Mesendoderm (in vitro differentiated cells): ENCODE measurements at regions not wholly inside any gene's neighbourhood (a gene's known extent, or its start where the extent isn't known, plus 50 kb on each side); places are given as distances from the start of the nearest gene placed in this dataset.
"Not testable (repeated sequence)": the region's sequence is repeated elsewhere in the genome, so short reads cannot be mapped to it uniquely, and the experiment has no call there.

ENCODE experiments used
- DNase-seq: peaks from one replicate; pipeline ENCODE4 v3.0.0; 2013
- H2AK5ac ChIP-seq: 2 replicates; pipeline ENCODE4 v1.6.1; 2013; ENCODE audit warnings: low read length, inconsistent platforms
- H2BK120ac ChIP-seq: 2 replicates; pipeline ENCODE4 v1.6.1; 2013; ENCODE audit warnings: low read depth, mild to moderate bottlenecking, low read length, moderate library complexity, mixed read lengths
- H2BK15ac ChIP-seq: replicated peaks from 2 replicates; pipeline ENCODE4 v1.6.1; 2013; ENCODE audit warnings: low read depth, mild to moderate bottlenecking, moderate library complexity
- H2BK5ac ChIP-seq: 2 replicates; pipeline ENCODE4 v1.6.1; 2013; ENCODE audit warnings: low read length, inconsistent platforms
- H3K18ac ChIP-seq: 2 replicates; pipeline ENCODE4 v1.6.1; 2013; ENCODE audit warnings: mild to moderate bottlenecking, low read length, mixed read lengths
- H3K23ac ChIP-seq: one replicate; pipeline ENCODE4 v1.6.1; 2013; ENCODE audit warnings: low read length
- H3K27ac ChIP-seq: 2 replicates; pipeline ENCODE4 v1.5.1; 2013; ENCODE audit warnings: low read depth, mild to moderate bottlenecking, inconsistent platforms, low read length, moderate library complexity
- H3K27me3 ChIP-seq: 2 replicates; pipeline ENCODE4 v1.6.1; 2013; ENCODE audit warnings: low read length, control low read depth, mild to moderate bottlenecking, inconsistent platforms; ENCODE audit not compliant: insufficient read depth, poor library complexity
- H3K36me3 ChIP-seq: 2 replicates; pipeline ENCODE4 v1.6.1; 2013; ENCODE audit warnings: low read length, inconsistent platforms; ENCODE audit not compliant: control insufficient read depth, insufficient read depth
- H3K4ac ChIP-seq: one replicate; pipeline ENCODE4 v1.6.1; 2013; ENCODE audit warnings: low read depth, mild to moderate bottlenecking, low read length, moderate library complexity
- H3K4me1 ChIP-seq: 2 replicates; pipeline ENCODE4 v1.6.1; 2013; ENCODE audit warnings: low read depth, low read length, inconsistent platforms; ENCODE audit not compliant: control insufficient read depth
- H3K4me2 ChIP-seq: 2 replicates; pipeline ENCODE4 v1.6.1; 2013; ENCODE audit warnings: low read length
- H3K4me3 ChIP-seq: 2 replicates; pipeline ENCODE4 v1.5.1; 2013; ENCODE audit warnings: mild to moderate bottlenecking, low read length
- H3K56ac ChIP-seq: one replicate; pipeline ENCODE4 v1.6.1; 2013; ENCODE audit warnings: low read length
- H3K79me1 ChIP-seq: 2 replicates; pipeline ENCODE4 v1.6.1; 2013; ENCODE audit warnings: low read length, inconsistent platforms
- H3K79me2 ChIP-seq: 2 replicates; pipeline ENCODE4 v1.6.1; 2013; ENCODE audit warnings: mild to moderate bottlenecking, low read length; ENCODE audit not compliant: control insufficient read depth, insufficient read depth
- H3K9ac ChIP-seq: 2 replicates; pipeline ENCODE4 v1.6.1; 2013; ENCODE audit warnings: low read length, inconsistent platforms
- H4K5ac ChIP-seq: one replicate; pipeline ENCODE4 v1.6.1; 2013; ENCODE audit warnings: low read length
- H4K8ac ChIP-seq: one replicate; pipeline ENCODE4 v1.6.1; 2013; ENCODE audit warnings: low read depth, mild to moderate bottlenecking, control low read depth, low read length, moderate library complexity
- WGBS: extraction: QIAGEN DNeasy Blood & Tissue Kit; methylation state at CpG from one replicate; pipeline ENCODE4 v1.1.7; 2013; ENCODE audit warnings: low lambda C conversion rate, missing lambda C conversion rate; ENCODE audit not compliant: insufficient coverage; ENCODE audit errors: extremely low coverage; 5-methylcytosine and 5-hydroxymethylcytosine counted together

DNA sequence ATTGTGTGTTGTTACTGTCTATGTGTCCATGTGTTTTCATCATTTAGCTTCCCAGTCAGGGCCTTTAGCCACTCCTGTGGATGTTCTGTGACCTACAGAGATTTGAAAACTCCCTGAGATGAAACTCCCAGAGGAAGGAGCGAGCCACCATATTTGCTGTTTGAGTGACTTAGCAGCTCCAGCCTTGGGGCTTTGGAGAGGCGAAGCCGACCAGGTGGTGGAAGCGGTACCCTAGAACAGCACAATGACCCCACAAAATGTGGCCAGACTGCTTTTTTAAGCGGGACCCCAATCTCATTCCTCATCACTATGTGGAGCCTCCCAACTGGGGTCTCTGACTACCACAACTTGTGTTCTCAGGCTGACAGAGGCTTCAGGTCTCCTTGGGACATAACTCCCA is 323.9 kb upstream of the KCND2 start:
- DNase-seq, result no peak
- Histone ChIP-seq H2BK120ac (no peak overlapping the region), H3K4me3 (no peak overlapping the region), H3K79me1 (no peaks in the 10 kb centered on the region), H3K23ac (no peak overlapping the region), H3K4me2 (no peak overlapping the region), H3K18ac (no peak overlapping the region), H4K8ac (no peak overlapping the region), H2BK15ac (no peak overlapping the region), H3K9ac (no peak overlapping the region), H3K27me3 (no peaks in the 10 kb centered on the region), H3K4ac (no peak overlapping the region), H3K56ac (no peak overlapping the region), H3K27ac (no peak overlapping the region), H3K79me2 (no peaks in the 10 kb centered on the region), H2AK5ac (no peak overlapping the region), H3K36me3 (no peaks in the 10 kb centered on the region), H4K5ac (no peak overlapping the region), H3K4me1 (no peaks in the 10 kb centered on the region), H2BK5ac (no peak overlapping the region)
- no CpG with 5 or more reads among the region's 5 CpGs for WGBS

DNA sequence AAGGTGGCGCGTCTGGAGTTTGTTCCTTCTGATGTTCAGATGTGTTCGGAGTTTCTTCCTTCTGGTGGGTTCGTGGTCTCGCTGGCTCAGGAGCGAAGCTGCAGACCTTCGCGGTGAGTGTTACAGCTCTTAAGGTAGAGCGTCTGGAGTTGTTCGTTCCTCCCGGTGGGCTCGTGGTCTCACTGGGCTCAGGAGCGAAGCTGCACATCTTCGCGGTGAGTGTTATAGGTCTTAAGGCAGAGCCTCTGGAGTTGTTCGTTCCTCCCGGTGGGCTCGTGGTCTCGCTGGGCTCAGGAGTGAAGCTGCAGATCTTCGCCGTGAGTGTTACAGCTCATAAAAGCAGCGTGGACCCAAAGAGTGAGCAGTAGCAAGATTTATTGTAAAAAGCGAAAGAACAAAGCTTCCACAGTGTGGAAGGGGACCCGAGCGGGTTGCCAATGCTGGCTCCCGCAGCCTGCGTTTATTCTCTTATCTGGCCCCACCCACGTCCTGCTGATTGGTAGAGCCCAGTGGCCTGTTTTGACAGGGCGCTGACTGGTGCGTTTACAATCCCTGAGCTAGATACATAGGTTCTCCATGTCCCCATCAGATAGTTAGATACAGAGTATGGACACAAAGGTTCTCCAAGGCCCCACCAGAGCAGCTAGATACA is 322.5 kb upstream of the KCND2 start:
- not testable (repeated sequence) for H4K5ac ChIP-seq, H3K18ac ChIP-seq, H2BK5ac ChIP-seq, H3K56ac ChIP-seq, H3K4me3 ChIP-seq, H3K27ac ChIP-seq, H3K79me1 ChIP-seq, H2AK5ac ChIP-seq, H3K9ac ChIP-seq, H3K4me2 ChIP-seq, H2BK120ac ChIP-seq, H3K23ac ChIP-seq, H3K36me3 ChIP-seq, H3K4me1 ChIP-seq, H3K79me2 ChIP-seq, H3K4ac ChIP-seq, H4K8ac ChIP-seq, H3K27me3 ChIP-seq, H2BK15ac ChIP-seq, DNase-seq
- WGBS, result no CpG with 5 or more reads among the region's 30 CpGs

DNA sequence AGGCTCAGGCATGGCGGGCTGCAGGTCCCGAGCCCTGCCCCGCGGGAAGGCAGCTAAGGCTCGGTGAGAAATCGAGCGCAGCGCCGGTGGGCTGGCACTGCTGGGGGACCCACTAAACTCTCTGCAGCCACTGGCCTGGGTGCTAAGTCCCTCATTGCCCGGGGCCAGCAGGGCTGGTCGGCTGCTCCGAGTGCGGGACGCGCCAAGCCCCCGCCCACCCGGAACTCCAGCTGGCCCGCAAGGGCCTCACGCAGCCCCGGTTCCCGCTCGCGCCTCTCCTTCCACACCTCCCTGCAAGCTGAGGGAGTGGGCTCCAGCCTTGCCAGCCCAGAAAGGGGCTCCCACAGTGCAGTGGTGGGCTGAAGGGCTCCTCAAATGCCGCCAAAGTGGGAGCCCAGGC is 321.4 kb upstream of the KCND2 start:
- not testable (repeated sequence) for H4K8ac ChIP-seq, H3K79me2 ChIP-seq, DNase-seq

DNA sequence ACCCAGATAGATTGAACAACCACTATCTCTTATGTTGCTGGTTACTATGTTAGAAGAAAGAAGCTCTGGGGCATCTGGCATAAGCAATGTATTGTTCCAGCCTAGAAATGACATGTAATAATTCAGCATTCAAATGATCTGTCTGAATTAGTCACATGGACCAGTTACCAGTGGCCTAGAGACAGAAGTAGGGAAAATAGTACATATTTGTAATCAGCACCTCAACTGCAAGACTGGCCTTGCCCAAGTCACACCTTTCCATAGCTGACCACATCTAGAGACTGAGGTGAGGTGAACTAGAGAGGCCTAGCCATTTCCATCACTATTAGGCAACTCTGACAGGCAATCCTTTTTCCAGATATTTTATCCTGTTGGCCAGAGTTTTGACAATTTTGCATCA is 315.6 kb upstream of the KCND2 start:
- Histone ChIP-seq H3K27ac (no peak overlapping the region), H3K79me2 (no peaks in the 10 kb centered on the region), H3K36me3 (no peaks in the 10 kb centered on the region), H4K5ac (no peak overlapping the region), H2BK120ac (no peak overlapping the region), H3K4me2 (no peak overlapping the region), H3K23ac (no peak overlapping the region), H3K79me1 (no peaks in the 10 kb centered on the region), H4K8ac (no peak overlapping the region), H3K9ac (no peak overlapping the region), H2BK15ac (no peak overlapping the region), H3K27me3 (no peaks in the 10 kb centered on the region), H2AK5ac (no peak overlapping the region), H3K4me3 (no peak overlapping the region), H3K4me1 (no peaks in the 10 kb centered on the region), H3K18ac (no peak overlapping the region), H3K56ac (no peak overlapping the region), H3K4ac (no peak overlapping the region), H2BK5ac (no peak overlapping the region)
- DNase-seq, result no peak

More for the DNA sequence above, 321.4 kb upstream of the KCND2 start:
- H3K23ac ChIP-seq, H2BK15ac ChIP-seq, H2BK5ac ChIP-seq, H3K4me2 ChIP-seq, H2BK120ac ChIP-seq, H3K27ac ChIP-seq, H4K5ac ChIP-seq, H3K79me1 ChIP-seq, H3K4me3 ChIP-seq, H3K18ac ChIP-seq, H3K27me3 ChIP-seq, H3K56ac ChIP-seq, H2AK5ac ChIP-seq, H3K4me1 ChIP-seq, H3K4ac ChIP-seq, H3K9ac ChIP-seq, H3K36me3 ChIP-seq: not testable (repeated sequence)
- WGBS, result no CpG with 5 or more reads among the region's 24 CpGs

DNA sequence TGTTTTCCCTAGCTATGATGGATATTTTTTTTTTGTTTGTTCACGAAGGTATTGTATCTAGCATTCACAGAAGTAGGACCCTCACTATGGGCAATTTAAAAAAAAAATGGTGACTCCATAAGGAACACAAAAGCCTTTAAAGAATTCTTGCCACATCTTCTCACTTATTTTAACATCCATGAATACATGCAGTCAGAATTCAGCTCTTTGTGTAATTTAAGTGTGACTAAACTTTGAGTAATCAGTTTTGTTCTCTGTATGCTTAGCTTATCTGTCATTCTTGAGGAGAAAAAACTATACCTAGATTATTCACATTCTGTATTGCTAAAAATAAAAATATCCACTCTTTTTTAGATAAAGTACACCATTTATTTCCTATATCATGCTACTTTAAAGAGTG is 313.2 kb upstream of the KCND2 start:
- Histone ChIP-seq H3K4ac (no peak overlapping the region), H3K18ac (no peak overlapping the region), H2BK120ac (no peak overlapping the region), H3K36me3 (no peaks in the 10 kb centered on the region), H3K4me3 (no peak overlapping the region), H3K79me1 (no peaks in the 10 kb centered on the region), H3K4me2 (no peak overlapping the region), H3K23ac (no peak overlapping the region), H4K8ac (no peak overlapping the region), H2BK5ac (no peak overlapping the region), H3K9ac (no peak overlapping the region), H3K27ac (no peak overlapping the region), H3K56ac (no peak overlapping the region), H3K79me2 (no peaks in the 10 kb centered on the region), H2BK15ac (no peak overlapping the region), H3K4me1 (no peaks in the 10 kb centered on the region), H2AK5ac (no peak overlapping the region), H4K5ac (no peak overlapping the region), H3K27me3 (no peaks in the 10 kb centered on the region)
- no CpG with 5 or more reads among the region's 1 CpG for WGBS
- no peak for DNase-seq

- no peaks in the 10 kb centered on the region for H3K79me2 ChIP-seq
- H3K79me1 ChIP-seq, result no peaks in the 10 kb centered on the region
- H3K4me1 ChIP-seq, result no peaks in the 10 kb centered on the region
- no peak overlapping the region for H2BK15ac ChIP-seq
- no peaks in the 10 kb centered on the region for H3K36me3 ChIP-seq
- no peak overlapping the region for H3K4me2 ChIP-seq
- no peak overlapping the region for H3K4ac ChIP-seq
- no peak overlapping the region for H2BK120ac ChIP-seq
- H2AK5ac ChIP-seq, result no peak overlapping the region
- H3K4me3 ChIP-seq, result no peak overlapping the region
- no peak overlapping the region for H3K23ac ChIP-seq
- no peak overlapping the region for H4K8ac ChIP-seq
- H3K9ac ChIP-seq, result no peak overlapping the region
- no peak overlapping the region for H3K18ac ChIP-seq
- no peak overlapping the region for H3K56ac ChIP-seq
- H3K27ac ChIP-seq, result no peak overlapping the region
- no peak overlapping the region for H2BK5ac ChIP-seq
- H4K5ac ChIP-seq, result no peak overlapping the region
- DNase-seq, result no peak
- H3K27me3 ChIP-seq, result no peaks in the 10 kb centered on the region
These were observed 309.3 kb upstream of the KCND2 start for GRCh38 chr7:119963654-119964053.
